Fibroblast of mammary gland (primary cell): ENCODE measurements at regions not wholly inside any gene's neighbourhood (a gene's known extent, or its start where the extent isn't known, plus 50 kb on each side); places are given as distances from the start of the nearest gene placed in this dataset.
"Not testable (repeated sequence)": the region's sequence is repeated elsewhere in the genome, so short reads cannot be mapped to it uniquely, and the experiment has no call there.

Experiments
- DNase-seq: peaks from one replicate; pipeline ENCODE4 v3.0.0-alpha.2; 2010; ENCODE audit warnings: low read depth
- H3K4me3 ChIP-seq: 2 replicates; pipeline ENCODE4 v1.5.1; 2011; ENCODE audit warnings: low read depth, mild to moderate bottlenecking, low read length, moderate library complexity; ENCODE audit not compliant: control insufficient read depth
- TF ChIP-seq, protein P1 (sequence below): conservative IDR thresholded peaks from 2 replicates; pipeline ENCODE4 v1.5.1; 2011; ENCODE audit warnings: low read depth, low read length, inconsistent platforms; ENCODE audit not compliant: control insufficient read depth, insufficient read depth

DNA sequence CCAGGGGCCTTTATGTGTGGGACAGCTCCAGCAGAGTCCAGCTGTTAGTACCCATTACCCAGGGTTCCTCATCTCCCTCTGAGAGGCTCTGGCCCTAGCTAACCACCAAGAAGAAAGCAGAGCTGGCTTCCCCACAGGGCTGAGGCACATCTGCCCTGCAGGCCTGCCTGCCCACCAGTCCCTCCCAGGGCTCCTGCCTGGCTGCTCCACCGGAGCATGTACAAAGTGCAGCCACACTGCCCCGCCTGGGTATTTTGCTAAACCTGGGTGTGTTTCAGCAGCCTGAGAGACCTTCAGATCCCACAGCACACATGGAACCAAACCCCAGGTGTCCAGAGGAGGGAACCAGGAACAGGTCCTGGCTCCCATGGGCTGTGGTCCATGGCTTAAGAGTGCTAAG, 500.4 kb upstream of the KLHL4 start:
- no peak for DNase-seq
- TF ChIP-seq, protein P1, sequence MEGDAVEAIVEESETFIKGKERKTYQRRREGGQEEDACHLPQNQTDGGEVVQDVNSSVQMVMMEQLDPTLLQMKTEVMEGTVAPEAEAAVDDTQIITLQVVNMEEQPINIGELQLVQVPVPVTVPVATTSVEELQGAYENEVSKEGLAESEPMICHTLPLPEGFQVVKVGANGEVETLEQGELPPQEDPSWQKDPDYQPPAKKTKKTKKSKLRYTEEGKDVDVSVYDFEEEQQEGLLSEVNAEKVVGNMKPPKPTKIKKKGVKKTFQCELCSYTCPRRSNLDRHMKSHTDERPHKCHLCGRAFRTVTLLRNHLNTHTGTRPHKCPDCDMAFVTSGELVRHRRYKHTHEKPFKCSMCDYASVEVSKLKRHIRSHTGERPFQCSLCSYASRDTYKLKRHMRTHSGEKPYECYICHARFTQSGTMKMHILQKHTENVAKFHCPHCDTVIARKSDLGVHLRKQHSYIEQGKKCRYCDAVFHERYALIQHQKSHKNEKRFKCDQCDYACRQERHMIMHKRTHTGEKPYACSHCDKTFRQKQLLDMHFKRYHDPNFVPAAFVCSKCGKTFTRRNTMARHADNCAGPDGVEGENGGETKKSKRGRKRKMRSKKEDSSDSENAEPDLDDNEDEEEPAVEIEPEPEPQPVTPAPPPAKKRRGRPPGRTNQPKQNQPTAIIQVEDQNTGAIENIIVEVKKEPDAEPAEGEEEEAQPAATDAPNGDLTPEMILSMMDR: no peak
- H3K4me3 ChIP-seq: no peak overlapping the region

DNA sequence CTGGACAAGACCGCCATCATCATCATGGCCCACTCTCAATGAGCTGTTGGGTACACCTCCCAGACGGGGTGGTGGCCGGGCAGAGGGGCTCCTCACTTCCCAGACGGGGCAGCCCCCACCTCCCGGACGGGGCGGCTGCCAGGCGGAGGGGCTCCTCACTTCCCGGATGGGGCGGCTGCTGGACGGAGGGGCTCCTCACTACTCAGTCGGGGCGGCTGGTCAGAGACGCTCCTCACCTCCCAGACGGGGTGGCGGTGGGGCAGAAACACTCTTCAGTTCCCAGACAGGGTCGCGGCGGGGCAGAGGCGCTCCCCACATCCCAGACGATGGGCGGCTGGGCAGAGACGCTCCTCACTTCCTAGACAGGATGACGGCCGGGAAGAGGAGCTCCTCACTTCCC, 484.5 kb upstream of the KLHL4 start:
- H3K4me3 ChIP-seq, DNase-seq: not testable (repeated sequence)

DNA sequence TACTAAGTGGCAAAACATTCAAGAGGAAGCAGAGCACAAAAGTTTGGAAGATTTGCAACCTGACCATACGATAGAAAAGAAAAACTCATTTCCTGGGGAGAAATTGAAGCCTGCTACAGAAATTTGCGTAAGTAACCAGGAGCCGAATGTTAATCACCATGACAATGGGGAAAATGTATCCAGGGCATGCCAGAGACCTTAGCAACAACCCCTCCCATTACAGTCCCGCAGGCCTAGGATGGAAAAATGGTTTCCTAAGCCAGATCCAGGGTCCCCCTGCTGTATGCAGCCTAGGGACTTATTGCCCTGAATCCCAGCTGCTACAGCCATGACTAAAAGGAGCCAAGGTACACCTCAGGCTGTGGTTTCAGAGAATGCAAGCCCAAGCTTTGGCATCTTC, 472.2 kb upstream of the KLHL4 start:
- no peak for DNase-seq
- H3K4me3 ChIP-seq: no peak overlapping the region
- TF ChIP-seq, protein P1: no peak

DNA sequence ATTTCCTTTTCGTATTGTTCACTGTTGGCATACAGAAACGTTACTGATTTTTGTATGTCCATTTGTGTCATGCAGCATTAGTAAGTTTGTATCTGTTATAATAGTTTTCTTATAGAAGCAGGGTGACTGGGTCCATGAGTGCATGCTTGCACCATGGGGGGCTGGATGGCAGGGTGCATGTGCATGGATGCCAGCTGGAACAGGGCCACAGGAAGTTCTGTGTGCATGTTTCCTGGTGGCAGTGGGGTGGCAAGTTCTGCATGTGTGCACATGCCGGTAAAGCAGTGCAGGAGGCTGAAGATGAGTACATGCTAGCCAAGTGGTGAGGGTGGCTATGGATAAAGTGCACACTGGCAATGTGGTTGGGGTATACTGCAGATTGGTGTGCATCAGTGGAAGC, 468.0 kb upstream of the KLHL4 start:
- no peak overlapping the region for H3K4me3 ChIP-seq
- TF ChIP-seq, protein P1: no peak
- no peak for DNase-seq

DNA sequence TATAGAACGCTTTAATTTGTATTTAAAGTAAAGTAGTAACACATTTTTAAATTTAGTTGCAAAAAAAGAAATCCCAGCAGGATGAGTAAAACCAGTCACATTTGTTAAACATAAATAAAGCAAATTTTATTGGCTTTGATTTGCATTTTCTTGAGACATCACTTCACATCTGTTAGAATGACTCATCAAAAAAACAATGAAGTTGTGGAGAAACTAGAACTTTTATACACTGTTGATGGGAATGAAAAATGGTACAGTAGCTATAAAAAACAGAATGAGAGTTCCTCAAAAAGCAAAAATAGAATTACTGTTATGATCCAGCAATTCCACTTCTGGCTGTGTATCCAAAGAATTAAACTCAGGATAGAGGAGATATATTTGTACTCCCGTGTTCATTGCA, 454.0 kb upstream of the KLHL4 start:
- no peak for DNase-seq

DNA sequence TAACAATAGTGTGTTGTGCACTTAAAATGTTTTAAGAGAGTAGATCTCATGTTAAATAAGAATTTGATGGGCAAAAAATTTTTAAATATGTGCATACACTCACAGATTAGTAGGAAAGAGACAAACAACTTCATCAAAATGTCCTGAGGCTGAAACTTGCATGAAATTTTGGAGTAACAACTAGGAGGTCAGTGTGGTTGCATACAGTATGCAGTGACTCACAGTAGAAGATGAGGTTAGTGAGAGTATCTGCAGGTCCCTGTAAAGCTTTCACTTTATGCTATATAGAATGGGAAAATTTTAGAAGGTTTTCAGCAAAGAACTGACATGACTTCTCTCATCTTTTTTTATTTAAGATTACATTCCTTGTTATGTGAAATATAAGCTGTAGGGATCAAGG, 453.1 kb upstream of the KLHL4 start:
- no peak overlapping the region for H3K4me3 ChIP-seq
- TF ChIP-seq, protein P1: no peak
- no peak for DNase-seq

More for the DNA sequence above, 454.0 kb upstream of the KLHL4 start:
- TF ChIP-seq, protein P1: no peak
- H3K4me3 ChIP-seq: no peak overlapping the region

DNA sequence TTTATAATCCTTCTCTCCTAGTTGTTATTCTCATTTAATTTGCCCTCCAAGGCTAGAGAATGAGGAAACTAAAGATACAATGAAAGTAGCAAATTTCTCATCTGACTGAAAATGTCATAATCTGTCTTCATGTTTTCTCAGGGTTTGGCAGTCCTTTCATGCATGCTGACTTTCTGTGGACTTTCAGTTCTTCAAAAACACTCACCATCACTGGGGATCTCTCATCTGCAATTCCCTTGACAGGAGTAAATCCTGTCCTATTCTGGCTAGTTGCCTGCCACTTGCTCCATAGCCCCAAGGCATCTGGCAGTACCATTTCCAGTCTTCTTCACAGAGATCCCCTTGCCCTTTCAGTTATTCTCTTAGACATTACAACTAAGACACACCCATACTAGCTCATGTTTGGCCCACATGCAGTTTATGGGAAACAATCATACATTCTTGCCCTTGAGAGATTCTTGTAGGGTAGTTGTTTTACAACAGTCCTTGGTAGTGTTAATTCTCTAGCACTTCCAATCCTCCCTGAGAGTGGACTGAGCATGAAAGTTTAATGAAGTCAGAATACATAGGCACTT, 449.7 kb upstream of the KLHL4 start:
- TF ChIP-seq, protein P1: no peak
- H3K4me3 ChIP-seq: no peak overlapping the region
- DNase-seq: no peak
